Ishikawa (cell line): ENCODE measurements at regions not wholly inside any gene's neighbourhood (a gene's known extent, or its start where the extent isn't known, plus 50 kb on each side); places are given as distances from the start of the nearest gene placed in this dataset.

Experiments used
- CEBPB ChIP-seq: IDR thresholded peaks from 2 replicates; pipeline ENCODE4 v1.6.1; 2012
- CREB1 ChIP-seq: IDR thresholded peaks from 2 replicates; pipeline ENCODE4 v1.6.1; 2012; ENCODE audit warnings: low read depth
- EGR1 ChIP-seq: IDR thresholded peaks from 2 replicates; pipeline ENCODE4 v1.6.1; 2012
- EP300 ChIP-seq: IDR thresholded peaks from 2 replicates; pipeline ENCODE4 v1.6.1; 2012; ENCODE audit warnings: borderline replicate concordance
- MAX ChIP-seq: IDR thresholded peaks from 2 replicates; pipeline ENCODE4 v1.6.1; 2012
- REST ChIP-seq: IDR thresholded peaks from 2 replicates; pipeline ENCODE4 v1.6.1; 2012; ENCODE audit warnings: low read depth, mild to moderate bottlenecking
- TAF1 ChIP-seq: IDR thresholded peaks from 2 replicates; pipeline ENCODE4 v1.6.1; 2012; ENCODE audit warnings: low read depth, mild to moderate bottlenecking

GRCh38 chr6:54441687-54442248 lies 133.5 kb downstream of the TINAG start:
- no peak for TF ChIP-seq EP300
- no peak for TF ChIP-seq MAX
- no peak for TF ChIP-seq CEBPB
- TF ChIP-seq REST = no peak
- no peak for TF ChIP-seq TAF1
- no peak for TF ChIP-seq CREB1
- TF ChIP-seq EGR1 = no peak
